LNCaP clone FGC (cell line): ENCODE measurements at regions not wholly inside any gene's neighbourhood (a gene's known extent, or its start where the extent isn't known, plus 50 kb on each side); places are given as distances from the start of the nearest gene placed in this dataset.

Experiments
- DNase-seq: peaks from one replicate; pipeline ENCODE4 v3.0.0-alpha.2; 2011; ENCODE audit warnings: low read depth
- H3K4me3 ChIP-seq: 2 replicates; pipeline ENCODE4 v1.5.1; 2011; ENCODE audit warnings: mild to moderate bottlenecking, low read depth, low read length, control low read depth
- TF ChIP-seq, protein P1 (sequence below): IDR thresholded peaks from 2 replicates; pipeline ENCODE4 v1.5.1; 2012; ENCODE audit warnings: mild to moderate bottlenecking; ENCODE audit not compliant: control insufficient read depth, insufficient read depth; ENCODE audit errors: extremely low read depth

DNA sequence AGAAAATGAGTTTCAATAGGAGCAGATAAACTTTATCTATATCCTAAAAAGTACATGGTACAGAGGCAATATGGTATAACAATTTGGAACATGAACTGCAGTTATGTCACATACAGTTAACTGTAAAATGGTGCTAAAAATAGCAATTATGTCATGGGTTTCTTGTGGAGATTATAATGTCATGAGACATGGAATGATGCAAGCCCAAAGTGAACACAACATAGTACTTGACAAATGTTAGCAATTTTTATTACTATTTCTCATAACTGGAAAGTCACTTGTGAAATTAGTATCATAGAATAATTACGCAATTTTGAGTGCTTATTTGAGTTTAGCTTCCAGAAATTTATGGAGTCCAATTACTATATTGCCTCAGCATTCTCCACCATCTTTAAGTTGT is 1263.4 kb downstream of the DSC3 start:
- H3K4me3 ChIP-seq, result no peak overlapping the region
- TF ChIP-seq, protein P1, sequence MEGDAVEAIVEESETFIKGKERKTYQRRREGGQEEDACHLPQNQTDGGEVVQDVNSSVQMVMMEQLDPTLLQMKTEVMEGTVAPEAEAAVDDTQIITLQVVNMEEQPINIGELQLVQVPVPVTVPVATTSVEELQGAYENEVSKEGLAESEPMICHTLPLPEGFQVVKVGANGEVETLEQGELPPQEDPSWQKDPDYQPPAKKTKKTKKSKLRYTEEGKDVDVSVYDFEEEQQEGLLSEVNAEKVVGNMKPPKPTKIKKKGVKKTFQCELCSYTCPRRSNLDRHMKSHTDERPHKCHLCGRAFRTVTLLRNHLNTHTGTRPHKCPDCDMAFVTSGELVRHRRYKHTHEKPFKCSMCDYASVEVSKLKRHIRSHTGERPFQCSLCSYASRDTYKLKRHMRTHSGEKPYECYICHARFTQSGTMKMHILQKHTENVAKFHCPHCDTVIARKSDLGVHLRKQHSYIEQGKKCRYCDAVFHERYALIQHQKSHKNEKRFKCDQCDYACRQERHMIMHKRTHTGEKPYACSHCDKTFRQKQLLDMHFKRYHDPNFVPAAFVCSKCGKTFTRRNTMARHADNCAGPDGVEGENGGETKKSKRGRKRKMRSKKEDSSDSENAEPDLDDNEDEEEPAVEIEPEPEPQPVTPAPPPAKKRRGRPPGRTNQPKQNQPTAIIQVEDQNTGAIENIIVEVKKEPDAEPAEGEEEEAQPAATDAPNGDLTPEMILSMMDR, result no peak
- no peak for DNase-seq

DNA sequence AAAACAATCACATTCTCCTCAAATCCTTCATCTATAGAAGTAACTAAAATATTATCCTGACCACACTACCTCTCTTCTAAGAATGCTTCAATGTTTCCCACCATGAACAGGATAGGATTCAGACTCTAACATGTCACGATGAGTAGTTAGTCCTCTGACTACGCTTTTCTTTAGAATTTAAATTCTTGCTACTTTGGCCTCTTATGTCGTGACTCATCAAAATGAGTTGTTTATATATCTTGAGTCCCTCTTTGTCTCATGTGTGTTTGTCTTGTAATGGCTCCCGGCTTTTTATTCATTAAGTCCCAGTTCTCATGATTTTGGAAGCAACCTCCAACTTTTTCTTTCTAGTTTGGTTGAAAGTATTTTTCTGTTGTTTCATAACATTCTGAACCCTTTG is 1289.2 kb downstream of the DSC3 start:
- no peak for DNase-seq
- no peak overlapping the region for H3K4me3 ChIP-seq
- TF ChIP-seq, protein P1, result no peak

DNA sequence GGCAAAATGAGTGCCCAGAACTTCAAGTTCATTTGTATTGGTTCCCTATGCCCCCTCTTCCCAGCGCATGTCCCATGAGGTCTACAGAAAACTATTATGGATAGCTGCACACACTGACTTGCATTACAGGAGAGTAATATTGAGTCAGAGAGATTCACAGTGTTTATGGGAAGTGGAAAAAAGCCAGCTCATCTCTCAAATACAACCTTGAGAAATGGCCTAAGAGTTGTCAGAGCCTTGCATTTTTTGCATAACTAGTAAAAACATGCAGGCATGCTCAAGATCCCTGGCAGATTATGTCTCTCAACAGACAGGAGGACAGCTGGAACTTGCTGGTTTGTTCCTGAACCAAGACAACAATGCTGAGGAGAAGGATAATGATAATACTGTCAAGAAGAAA is 1292.8 kb downstream of the DSC3 start:
- TF ChIP-seq, protein P1, result no peak
- no peak overlapping the region for H3K4me3 ChIP-seq
- DNase-seq, result no peak

DNA sequence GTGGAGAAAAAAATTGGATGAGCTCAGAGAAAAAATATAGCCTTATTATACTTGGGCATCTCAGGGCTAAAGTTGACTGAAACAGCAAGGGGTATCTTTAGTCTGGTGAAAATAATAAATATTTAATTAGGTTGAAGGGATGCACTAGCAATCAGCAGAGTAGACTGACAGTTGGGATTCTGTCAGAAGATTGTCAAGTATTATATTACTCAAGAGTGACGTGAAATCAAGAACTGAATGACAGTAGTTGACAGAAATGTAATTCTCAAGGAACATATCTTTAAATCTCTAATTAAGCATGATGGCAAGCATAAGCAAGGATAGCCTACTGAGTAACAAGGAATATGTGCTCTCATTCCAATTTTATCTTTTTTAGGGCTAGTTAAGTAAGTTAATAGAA is 1301.1 kb downstream of the DSC3 start:
- no peak for DNase-seq
- H3K4me3 ChIP-seq, result no peak overlapping the region
- TF ChIP-seq, protein P1, result no peak

DNA sequence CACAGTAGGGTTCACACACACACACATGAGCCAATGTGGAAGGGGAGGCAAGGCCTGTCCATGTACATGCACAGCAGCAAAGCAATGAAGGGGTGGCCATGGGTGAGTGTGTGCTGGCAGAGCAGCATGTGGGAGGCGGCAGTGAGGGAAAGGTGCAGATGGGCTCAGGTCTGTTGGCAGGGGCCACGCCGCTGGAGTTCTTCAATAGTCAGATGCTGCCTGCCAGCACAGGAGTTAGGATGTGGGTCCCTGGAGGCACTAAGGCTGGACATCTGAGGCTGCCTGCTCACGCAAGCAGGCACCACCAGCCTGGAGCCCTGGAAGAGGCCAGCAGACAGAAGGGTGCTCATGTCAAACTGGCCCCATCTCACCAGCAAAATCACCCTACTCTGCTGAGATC is 1304.9 kb downstream of the DSC3 start:
- TF ChIP-seq, protein P1, result no peak
- no peak for DNase-seq
- H3K4me3 ChIP-seq, result no peak overlapping the region

DNA sequence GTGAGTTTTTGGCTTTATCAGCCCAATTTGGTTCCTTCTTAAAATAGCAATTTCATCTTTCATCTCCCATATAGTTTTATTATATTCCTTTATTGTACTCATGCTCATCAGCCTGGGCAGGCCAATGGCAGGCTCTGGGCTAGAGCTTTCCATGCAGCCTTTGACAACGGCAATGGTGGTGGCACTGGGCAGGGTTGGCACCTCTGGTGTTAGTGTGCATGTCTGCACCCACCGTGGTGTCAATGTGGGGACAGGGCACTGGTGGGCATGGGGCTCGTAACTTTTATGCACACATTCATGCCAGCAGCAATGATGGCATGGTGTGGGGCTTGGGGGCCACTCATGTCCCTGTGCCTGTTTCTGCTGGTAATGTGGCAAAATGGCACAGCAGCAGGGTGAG is 1305.4 kb downstream of the DSC3 start:
- no peak for DNase-seq
- TF ChIP-seq, protein P1, result no peak
- H3K4me3 ChIP-seq, result no peak overlapping the region

DNA sequence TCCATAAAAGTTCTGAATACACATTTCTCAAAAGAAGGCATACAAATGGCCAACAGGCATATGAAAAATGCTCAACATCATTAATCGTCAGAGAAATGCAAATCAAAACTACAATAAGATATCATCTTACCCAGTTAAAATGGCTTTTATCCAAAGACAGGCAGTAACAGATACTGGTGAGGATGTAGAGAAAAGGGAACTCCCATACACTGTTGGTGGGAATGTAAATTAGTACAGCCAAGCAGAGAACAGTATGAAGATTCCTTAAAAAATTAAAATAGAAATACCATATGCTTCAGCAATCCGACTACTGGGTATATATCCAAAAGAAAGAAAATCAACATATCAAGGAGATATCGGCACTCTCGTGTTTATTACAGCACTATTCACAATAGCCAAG is 1312.5 kb downstream of the DSC3 start:
- DNase-seq, result no peak
- H3K4me3 ChIP-seq, result no peak overlapping the region
- TF ChIP-seq, protein P1, result no peak
